ENCODE measurements at regions not wholly inside any gene's neighbourhood (a gene's known extent, or its start where the extent isn't known, plus 50 kb on each side); places are given as distances from the start of the nearest gene placed in this dataset.
"Not testable (repeated sequence)": the region's sequence is repeated elsewhere in the genome, so short reads cannot be mapped to it uniquely, and the experiment has no call there.

- H3K4me1 ChIP-seq (ENCODE audit: control insufficient read depth, insufficient read depth, low read length) = no peaks in the 10 kb centered on the region
- DNase-seq (peak in 1 of 3 donors; percentile 18), ATAC-seq (no peak)
- intact Hi-C loops (cut with DNase I) = no loop called here
- no peak overlapping the region for H3K4me3 ChIP-seq (ENCODE audit: low read length)
- H3K9me3 ChIP-seq (ENCODE audit: control insufficient read depth, low read length) = no peaks in the 10 kb centered on the region
- 74% methylated on average over 3 of the region's 3 CpGs for WGBS
- H3K27me3 ChIP-seq (ENCODE audit: control insufficient read depth, insufficient read depth) = no peaks in the 10 kb centered on the region
- H3K27ac ChIP-seq (ENCODE audit: low read length) = no peak overlapping the region
Measured at GRCh38 chr1:199020904-199021303, 382.1 kb downstream of the PTPRC start.

GRCh38 chr1:199029401-199029800, 390.6 kb downstream of the PTPRC start:
- WGBS = 91% methylated on average over 2 of the region's 2 CpGs
- no peak overlapping the region for H3K4me3 ChIP-seq (ENCODE audit: low read length)
- intact Hi-C loops (cut with DNase I) = no loop called here
- H3K27me3 ChIP-seq (ENCODE audit: control insufficient read depth, insufficient read depth) = no peaks in the 10 kb centered on the region
- DNase-seq (no peak), ATAC-seq (no peak)
- H3K9me3 ChIP-seq (ENCODE audit: control insufficient read depth, low read length) = no peaks in the 10 kb centered on the region
- no peaks in the 10 kb centered on the region for H3K4me1 ChIP-seq (ENCODE audit: control insufficient read depth, insufficient read depth, low read length)
- no peak overlapping the region for H3K27ac ChIP-seq (ENCODE audit: low read length)

- 81% methylated on average over 2 of the region's 2 CpGs for WGBS
- intact Hi-C loops (cut with DNase I) = no loop called here
- no peak for DNase-seq
Measured at GRCh38 chr1:199029855-199030254, 391.0 kb downstream of the PTPRC start.

DNA sequence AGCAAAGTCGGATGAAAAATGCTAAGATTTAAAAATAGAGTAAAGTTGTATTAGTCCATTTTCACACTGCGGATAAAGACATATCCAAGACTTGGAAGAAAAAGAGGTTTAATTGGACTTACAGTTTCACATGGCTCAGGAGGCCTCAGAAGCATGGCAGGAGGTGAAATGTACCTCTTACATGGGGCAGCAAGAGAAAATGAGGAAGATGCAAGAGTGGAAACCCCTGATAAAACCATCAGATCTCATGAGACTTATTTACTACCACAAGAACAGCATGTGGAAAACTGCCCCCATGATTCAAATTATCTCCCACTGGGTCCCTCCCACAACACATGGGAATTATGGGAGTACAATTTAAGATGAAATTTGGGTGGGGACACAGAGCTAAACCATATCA, 391.7 kb downstream of the PTPRC start:
- H3K4me3 ChIP-seq (ENCODE audit: low read length); H3K4me1 ChIP-seq (ENCODE audit: control insufficient read depth, insufficient read depth, low read length); DNase-seq; H3K27ac ChIP-seq (ENCODE audit: low read length); ATAC-seq; H3K9me3 ChIP-seq (ENCODE audit: control insufficient read depth, low read length); H3K27me3 ChIP-seq (ENCODE audit: control insufficient read depth, insufficient read depth); intact Hi-C loops (cut with DNase I): not testable (repeated sequence)
- WGBS = 70% methylated on average over 2 of the region's 2 CpGs

More at GRCh38 chr1:199029855-199030254, 391.0 kb downstream of the PTPRC start:
- ATAC-seq = no peak
- Histone ChIP-seq H3K27me3 (ENCODE audit: control insufficient read depth, insufficient read depth) (no peaks in the 10 kb centered on the region), H3K27ac (ENCODE audit: low read length) (no peak overlapping the region), H3K4me1 (ENCODE audit: control insufficient read depth, insufficient read depth, low read length) (no peaks in the 10 kb centered on the region), H3K4me3 (ENCODE audit: low read length) (no peak overlapping the region), H3K9me3 (ENCODE audit: control insufficient read depth, low read length) (no peaks in the 10 kb centered on the region)

- H3K4me3 ChIP-seq (ENCODE audit: low read length); DNase-seq: not testable (repeated sequence)
- 85% methylated on average over 1 of the region's 1 CpG for WGBS
Measured at GRCh38 chr1:199031170-199031569, 392.3 kb downstream of the PTPRC start.

DNA sequence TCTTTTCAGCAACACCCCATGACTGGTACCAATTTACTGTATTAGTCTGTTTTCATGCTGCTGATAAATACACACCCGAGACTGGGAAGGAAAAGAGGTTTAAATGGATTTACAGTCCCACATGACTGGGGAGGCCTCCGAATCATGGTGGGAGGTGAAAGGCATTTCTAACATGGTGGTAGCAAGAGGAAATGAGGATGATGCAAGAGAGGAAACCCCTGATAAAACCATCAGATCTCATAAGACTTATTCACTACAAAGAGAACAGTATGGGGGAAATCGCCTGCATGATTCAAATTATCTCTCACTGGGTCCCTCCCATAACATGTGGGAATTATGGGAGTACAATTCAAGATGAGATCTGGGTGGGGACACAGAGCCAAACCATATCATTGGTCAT, 393.6 kb downstream of the PTPRC start:
- H3K4me1 ChIP-seq (ENCODE audit: control insufficient read depth, insufficient read depth, low read length); DNase-seq; H3K27me3 ChIP-seq (ENCODE audit: control insufficient read depth, insufficient read depth); H3K4me3 ChIP-seq (ENCODE audit: low read length); H3K27ac ChIP-seq (ENCODE audit: low read length); intact Hi-C loops (cut with DNase I); ATAC-seq; H3K9me3 ChIP-seq (ENCODE audit: control insufficient read depth, low read length): not testable (repeated sequence)
- WGBS = 78% methylated on average over 3 of the region's 3 CpGs

More at GRCh38 chr1:199031170-199031569, 392.3 kb downstream of the PTPRC start:
- H3K27me3 ChIP-seq (ENCODE audit: control insufficient read depth, insufficient read depth); H3K9me3 ChIP-seq (ENCODE audit: control insufficient read depth, low read length); H3K4me1 ChIP-seq (ENCODE audit: control insufficient read depth, insufficient read depth, low read length); H3K27ac ChIP-seq (ENCODE audit: low read length); intact Hi-C loops (cut with DNase I); ATAC-seq: not testable (repeated sequence)

DNA sequence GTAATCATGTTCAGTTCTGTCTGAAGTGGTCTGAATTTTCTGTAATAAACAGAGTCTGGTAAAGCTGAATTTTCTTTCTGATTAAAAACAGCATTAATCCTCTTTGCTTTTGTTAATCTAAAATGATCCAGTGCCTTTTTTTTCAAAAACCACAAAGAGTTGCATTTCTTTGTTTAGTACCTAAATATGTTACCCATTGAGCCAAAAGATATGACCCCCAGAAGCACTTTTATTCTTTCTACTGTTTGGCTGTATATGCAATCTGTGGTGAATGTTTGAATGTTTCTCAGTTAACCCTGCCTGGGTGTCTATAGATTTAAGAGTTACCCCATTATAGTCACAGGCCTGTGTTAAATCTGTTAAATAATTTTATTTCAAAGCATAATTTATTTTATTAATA, 394.8 kb downstream of the PTPRC start:
- H3K27ac ChIP-seq (ENCODE audit: low read length) = no peak overlapping the region
- H3K4me3 ChIP-seq (ENCODE audit: low read length) = no peak overlapping the region
- peaks cover 2% of the 10 kb centered on the region for H3K4me1 ChIP-seq (ENCODE audit: control insufficient read depth, insufficient read depth, low read length)
- DNase-seq = no peak
- ATAC-seq = no peak
- intact Hi-C loops (cut with DNase I) = no loop called here
- no peaks in the 10 kb centered on the region for H3K27me3 ChIP-seq (ENCODE audit: control insufficient read depth, insufficient read depth)
- H3K9me3 ChIP-seq (ENCODE audit: control insufficient read depth, low read length) = no peaks in the 10 kb centered on the region

- H3K9me3 ChIP-seq (ENCODE audit: control insufficient read depth, low read length) = no peaks in the 10 kb centered on the region
- DNase-seq (no peak), ATAC-seq (no peak)
- H3K4me3 ChIP-seq (ENCODE audit: low read length) = no peak overlapping the region
- H3K27me3 ChIP-seq (ENCODE audit: control insufficient read depth, insufficient read depth) = no peaks in the 10 kb centered on the region
- WGBS = 71% methylated on average over 3 of the region's 3 CpGs
- H3K4me1 ChIP-seq (ENCODE audit: control insufficient read depth, insufficient read depth, low read length) = peaks cover 2% of the 10 kb centered on the region
- intact Hi-C loops (cut with DNase I) = no loop called here
- no peak overlapping the region for H3K27ac ChIP-seq (ENCODE audit: low read length)
Measured at GRCh38 chr1:199038156-199038555, 399.3 kb downstream of the PTPRC start.

GRCh38 chr1:199040076-199040905, 401.5 kb downstream of the PTPRC start:
- DNase-seq (no peak), ATAC-seq (no peak)
- Histone ChIP-seq H3K4me3 (ENCODE audit: low read length) (no peak overlapping the region), H3K4me1 (ENCODE audit: control insufficient read depth, insufficient read depth, low read length) (peaks cover under 1% of the 10 kb centered on the region), H3K27ac (ENCODE audit: low read length) (no peak overlapping the region), H3K27me3 (ENCODE audit: control insufficient read depth, insufficient read depth) (no peaks in the 10 kb centered on the region), H3K9me3 (ENCODE audit: control insufficient read depth, low read length) (no peaks in the 10 kb centered on the region)
- WGBS = 90% methylated on average over 1 of the region's 1 CpG
- intact Hi-C loops (cut with DNase I) = no loop called here

DNA sequence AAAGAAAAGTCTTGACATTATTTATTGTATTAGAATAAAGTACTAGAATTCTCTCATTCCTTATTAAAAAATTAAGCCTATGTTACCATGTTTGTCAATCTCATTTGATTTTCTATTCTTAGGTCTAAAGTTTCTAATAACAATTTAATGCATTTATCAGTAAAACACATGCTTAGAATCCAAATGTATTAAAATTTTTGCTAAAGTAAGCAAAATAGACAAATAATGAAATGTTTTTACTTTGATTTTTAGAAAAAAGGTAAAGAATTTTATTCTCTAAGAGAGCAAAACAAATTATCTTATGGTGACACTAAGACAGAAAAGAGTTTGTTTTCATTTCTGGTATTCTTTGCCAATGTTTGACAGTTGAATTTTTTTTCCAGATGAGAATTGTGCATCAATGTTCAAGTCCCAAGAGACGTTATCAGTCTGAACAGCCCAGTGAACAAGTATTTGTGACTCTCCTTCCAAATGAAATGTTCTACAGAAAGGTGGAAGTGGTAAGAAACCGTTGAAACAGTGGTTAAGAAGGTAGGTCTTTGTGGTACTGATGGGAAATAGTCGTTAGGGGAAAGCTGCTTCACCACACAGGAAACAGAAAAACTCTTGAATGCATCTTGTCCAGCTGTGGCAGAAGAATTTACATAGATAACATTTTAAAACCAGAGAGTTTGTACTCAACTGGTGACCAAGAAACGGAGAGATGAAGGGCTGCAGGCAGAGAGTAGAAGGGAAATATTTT, 402.5 kb downstream of the PTPRC start:
- 15% methylated on average over 4 of the region's 4 CpGs for WGBS
- H3K4me1 ChIP-seq (ENCODE audit: control insufficient read depth, insufficient read depth, low read length) = no peaks in the 10 kb centered on the region
- H3K9me3 ChIP-seq (ENCODE audit: control insufficient read depth, low read length) = no peaks in the 10 kb centered on the region
- no peaks in the 10 kb centered on the region for H3K27me3 ChIP-seq (ENCODE audit: control insufficient read depth, insufficient read depth)
- H3K4me3 ChIP-seq (ENCODE audit: low read length) = no peak overlapping the region
- intact Hi-C loops (cut with DNase I) = no loop called here
- ATAC-seq (no peak), DNase-seq (no peak)
- no peak overlapping the region for H3K27ac ChIP-seq (ENCODE audit: low read length)

DNA sequence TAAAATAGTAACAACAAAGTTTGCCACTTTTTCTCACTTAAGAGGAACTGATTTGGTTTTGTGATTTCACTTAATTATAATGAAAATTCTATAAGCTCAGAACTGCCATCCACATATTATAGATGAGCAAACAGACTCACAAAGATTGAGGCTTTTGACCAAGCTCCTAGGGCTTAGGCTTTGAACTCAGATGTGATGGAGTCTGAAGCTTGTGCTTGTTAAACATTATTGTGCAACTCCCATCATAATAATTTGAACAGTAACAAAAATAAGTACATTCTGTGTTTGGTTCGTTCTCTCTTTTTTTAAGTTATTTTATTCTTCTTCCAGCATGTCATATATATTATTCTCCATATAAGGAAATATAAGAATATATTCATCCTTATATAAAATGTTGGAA, 403.4 kb downstream of the PTPRC start:
- no peak for ATAC-seq
- Histone ChIP-seq H3K4me1 (ENCODE audit: control insufficient read depth, insufficient read depth, low read length) (no peaks in the 10 kb centered on the region), H3K27me3 (ENCODE audit: control insufficient read depth, insufficient read depth) (no peaks in the 10 kb centered on the region), H3K4me3 (ENCODE audit: low read length) (no peak overlapping the region), H3K27ac (ENCODE audit: low read length) (no peak overlapping the region), H3K9me3 (ENCODE audit: control insufficient read depth, low read length) (no peaks in the 10 kb centered on the region)
- intact Hi-C loops (cut with DNase I) = no loop called here
- 88% methylated on average over 1 of the region's 1 CpG for WGBS
- DNase-seq = no peak

All from right cardiac atrium (tissue), 5 donors.